ENCODE measurements at regions not wholly inside any gene's neighbourhood (a gene's known extent, or its start where the extent isn't known, plus 50 kb on each side); places are given as distances from the start of the nearest gene placed in this dataset.

GRCh38 chr9:119727988-119728387, 358.8 kb upstream of the BRINP1 start:
- Histone ChIP-seq H3K27ac (ENCODE audit: insufficient read depth, low read depth, low read length) (no peak overlapping the region), H3K79me2 (ENCODE audit: control insufficient read depth, insufficient read depth, low read length) (no peaks in the 10 kb centered on the region), H3K4me2 (ENCODE audit: insufficient read depth, low read length) (no peak overlapping the region), H4K20me1 (replicated peaks; ENCODE audit: control insufficient read depth, extremely low read depth, insufficient read depth, low read length) (no peaks in the 10 kb centered on the region), H3K9me3 (replicated peaks; ENCODE audit: control insufficient read depth, insufficient read depth, low read length) (peaks cover 4% of the 10 kb centered on the region), H2AFZ (ENCODE audit: low read depth, low read length) (no peak overlapping the region), H3K36me3 (ENCODE audit: control insufficient read depth in 2 of 2, extremely low read depth in 1 of 2, insufficient read depth in 2 of 2, low read length in 2 of 2) (no peaks in the 10 kb centered on the region), H3K4me1 (ENCODE audit: control insufficient read depth, extremely low read depth, insufficient read depth, low read length) (no peaks in the 10 kb centered on the region), H3K9ac (replicated peaks; ENCODE audit: extremely low read depth, insufficient read depth, low read length) (no peak overlapping the region), H3K4me3 (replicated peaks in 1 of 3; ENCODE audit: insufficient read depth in 1 of 3, low read depth in 1 of 3, low read length in 3 of 3) (no peak overlapping the region), H3K27me3 (ENCODE audit: control insufficient read depth in 2 of 2, insufficient read depth in 2 of 2, low read length in 2 of 2) (no peaks in the 10 kb centered on the region), H3K9me1 (replicated peaks; ENCODE audit: control insufficient read depth, extremely low read depth, insufficient read depth, low read length) (no peaks in the 10 kb centered on the region)
- intact Hi-C loops (cut with micrococcal nuclease) (no loop called here), dilution Hi-C loops (cut with MboI; ENCODE audit: extremely low pct_ligation_motif_present, low sequenced_read_pairs) (no loop called here)
- CTCF ChIA-PET, result no interaction called here
- POLR2A ChIA-PET, result no interaction called here
- FAIRE-seq (no peak), DNase-seq (ENCODE audit: low read depth, low spot score) (no peak)
- no TSS peak for BruUV-seq (replicated peaks)
- no peak for TF ChIP-seq POLR2AphosphoS5 (IDR thresholded peaks at IDR 0.05; ENCODE audit: insufficient read depth, low read depth, low read length)
- TF ChIP-seq JUN (IDR thresholded peaks at IDR 0.05; ENCODE audit: borderline replicate concordance, insufficient read depth, insufficient read length, low read depth), result no peak
- no peak for TF ChIP-seq CTCF (IDR thresholded peaks at IDR 0.05; ENCODE audit: extremely low read depth in 1 of 2, insufficient read depth in 1 of 2, low read depth in 1 of 2, low read length in 2 of 2)
- no peak for TF ChIP-seq MYC (IDR thresholded peaks at IDR 0.05; ENCODE audit: low read depth, low read length)
- no peak for TF ChIP-seq POLR2A (IDR thresholded peaks at IDR 0.05; ENCODE audit: low read depth, low read length)
- no peak for TF ChIP-seq FOS (IDR thresholded peaks at IDR 0.05; ENCODE audit: borderline replicate concordance, insufficient read depth, low read length)
- TF ChIP-seq MAX (IDR thresholded peaks at IDR 0.05; ENCODE audit: insufficient read depth, insufficient read length), result no peak
- no peak for TF ChIP-seq EZH2 (IDR thresholded peaks at IDR 0.05; ENCODE audit: borderline replicate concordance, low read depth, low read length, severe bottlenecking)
- TF ChIP-seq GATA2 (IDR thresholded peaks at IDR 0.05; ENCODE audit: insufficient read depth, insufficient read length, low read depth, low read length), result no peak

Data from endothelial cell of umbilical vein (primary cell).